ENCODE measurements at regions not wholly inside any gene's neighbourhood (a gene's known extent, or its start where the extent isn't known, plus 50 kb on each side); places are given as distances from the start of the nearest gene placed in this dataset.
A peak's percentile ranks its signal among the peaks of the same experiment; 100 is the strongest.

DNA sequence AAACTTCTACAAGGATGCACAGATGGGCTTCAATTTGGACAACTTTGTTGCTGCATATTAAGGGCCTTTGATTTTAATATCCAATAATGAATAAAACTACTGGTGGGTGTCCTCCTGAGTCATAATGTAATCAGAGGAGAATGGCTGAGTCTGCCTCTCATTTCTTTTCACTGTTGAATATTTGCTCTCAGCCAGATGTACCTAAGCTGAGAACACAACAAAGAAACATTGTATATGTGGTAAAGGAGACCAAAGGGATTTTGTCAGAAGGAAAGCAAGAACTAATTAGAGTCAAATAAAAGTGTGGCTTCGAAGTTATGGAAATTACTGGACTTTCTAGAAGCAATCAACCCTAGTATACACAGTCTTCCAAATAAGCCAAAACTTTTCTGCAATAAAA, 131.0 kb upstream of the BET1 start:
- no peak for ATAC-seq
- 0 out of 2 replicates have a peak, but pooled peaks cover 4% of the 10 kb centered on the region for H3K9me2 ChIP-seq (ENCODE audit: insufficient read depth)
- peaks cover 2% of the 10 kb centered on the region for H3K27me3 Mint-ChIP-seq (ENCODE audit: insufficient read depth, low read depth, poor library complexity)
- no peak overlapping the region for H2AFZ ChIP-seq
- H3K4me3 Mint-ChIP-seq = no peak overlapping the region
- no peaks in the 10 kb centered on the region for H3K36me3 ChIP-seq (ENCODE audit: insufficient read depth)
- peaks cover 4% of the 10 kb centered on the region; the same call in 1 of the 2 replicates for H3K4me1 ChIP-seq (ENCODE audit: insufficient read depth)
- no peak overlapping the region for H3K4me2 ChIP-seq
- peaks cover 6% of the 10 kb centered on the region; the same call in 2 of the 3 replicates for H3K4me1 Mint-ChIP-seq
- H3F3A ChIP-seq (replicated peaks; ENCODE audit: low read depth) = no peaks in the 10 kb centered on the region
- TF ChIP-seq, protein P1, sequence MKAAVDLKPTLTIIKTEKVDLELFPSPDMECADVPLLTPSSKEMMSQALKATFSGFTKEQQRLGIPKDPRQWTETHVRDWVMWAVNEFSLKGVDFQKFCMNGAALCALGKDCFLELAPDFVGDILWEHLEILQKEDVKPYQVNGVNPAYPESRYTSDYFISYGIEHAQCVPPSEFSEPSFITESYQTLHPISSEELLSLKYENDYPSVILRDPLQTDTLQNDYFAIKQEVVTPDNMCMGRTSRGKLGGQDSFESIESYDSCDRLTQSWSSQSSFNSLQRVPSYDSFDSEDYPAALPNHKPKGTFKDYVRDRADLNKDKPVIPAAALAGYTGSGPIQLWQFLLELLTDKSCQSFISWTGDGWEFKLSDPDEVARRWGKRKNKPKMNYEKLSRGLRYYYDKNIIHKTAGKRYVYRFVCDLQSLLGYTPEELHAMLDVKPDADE (IDR thresholded peaks at IDR 0.05) = no peak
- TF ChIP-seq POLR2AphosphoS5 (IDR thresholded peaks at IDR 0.05; ENCODE audit: low read depth) (no peak), ZNF331 (CRISPR knock-in tag; IDR thresholded peaks at IDR 0.05; ENCODE audit: low read depth) (no peak), STAT1 (IDR thresholded peaks at IDR 0.05; ENCODE audit: unreplicated experiment) (no peak), CREB1 (CRISPR knock-in tag; IDR thresholded peaks at IDR 0.05; ENCODE audit: low read depth) (no peak), EZH2phosphoT487 (IDR thresholded peaks at IDR 0.05; ENCODE audit: unreplicated experiment) (no peak), ZNF114 (CRISPR knock-in tag; IDR thresholded peaks at IDR 0.05) (no peak)
- TF ChIP-seq, protein P2, sequence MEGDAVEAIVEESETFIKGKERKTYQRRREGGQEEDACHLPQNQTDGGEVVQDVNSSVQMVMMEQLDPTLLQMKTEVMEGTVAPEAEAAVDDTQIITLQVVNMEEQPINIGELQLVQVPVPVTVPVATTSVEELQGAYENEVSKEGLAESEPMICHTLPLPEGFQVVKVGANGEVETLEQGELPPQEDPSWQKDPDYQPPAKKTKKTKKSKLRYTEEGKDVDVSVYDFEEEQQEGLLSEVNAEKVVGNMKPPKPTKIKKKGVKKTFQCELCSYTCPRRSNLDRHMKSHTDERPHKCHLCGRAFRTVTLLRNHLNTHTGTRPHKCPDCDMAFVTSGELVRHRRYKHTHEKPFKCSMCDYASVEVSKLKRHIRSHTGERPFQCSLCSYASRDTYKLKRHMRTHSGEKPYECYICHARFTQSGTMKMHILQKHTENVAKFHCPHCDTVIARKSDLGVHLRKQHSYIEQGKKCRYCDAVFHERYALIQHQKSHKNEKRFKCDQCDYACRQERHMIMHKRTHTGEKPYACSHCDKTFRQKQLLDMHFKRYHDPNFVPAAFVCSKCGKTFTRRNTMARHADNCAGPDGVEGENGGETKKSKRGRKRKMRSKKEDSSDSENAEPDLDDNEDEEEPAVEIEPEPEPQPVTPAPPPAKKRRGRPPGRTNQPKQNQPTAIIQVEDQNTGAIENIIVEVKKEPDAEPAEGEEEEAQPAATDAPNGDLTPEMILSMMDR (conservative IDR thresholded peaks at IDR 0.05; ENCODE audit: low read depth in 2 of 2) = no peak
- H3K79me2 ChIP-seq (replicated peaks; ENCODE audit: insufficient read depth) = no peaks in the 10 kb centered on the region
- H3K9me3 Mint-ChIP-seq = no peaks in the 10 kb centered on the region
- no peak for DNase-seq (ENCODE audit: low spot score)
- no peaks in the 10 kb centered on the region for H3K36me3 Mint-ChIP-seq (ENCODE audit: low read depth)
- H4K20me1 ChIP-seq (replicated peaks; ENCODE audit: insufficient read depth) = no peaks in the 10 kb centered on the region
- no peak overlapping the region for H3K27ac ChIP-seq (ENCODE audit: low read depth)
- H3K27ac Mint-ChIP-seq = no peak overlapping the region
- H3K27me3 ChIP-seq (ENCODE audit: insufficient read depth) = no peaks in the 10 kb centered on the region
- no peak overlapping the region for H3K4me3 ChIP-seq

DNA sequence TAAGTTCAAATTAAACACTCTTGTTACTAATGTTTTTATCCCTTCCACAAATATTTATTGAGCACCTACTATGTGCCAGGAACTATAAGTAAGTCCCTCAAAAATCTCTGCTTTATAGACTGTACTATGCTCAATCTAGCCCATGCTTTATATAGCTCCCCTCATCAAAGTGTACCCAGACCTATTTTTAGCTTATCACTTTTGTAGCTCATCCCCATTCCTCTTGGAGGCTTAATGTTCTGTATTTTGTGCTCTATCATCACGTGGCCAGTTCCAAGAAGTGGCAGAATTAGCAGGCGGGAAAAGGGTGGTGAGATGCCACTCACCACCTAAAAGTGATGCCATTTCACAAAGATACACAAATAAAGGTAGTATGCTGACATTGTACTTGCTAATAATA, 138.1 kb upstream of the BET1 start:
- TF ChIP-seq STAT1 (IDR thresholded peaks at IDR 0.05; ENCODE audit: unreplicated experiment) = no peak
- TF ChIP-seq EZH2phosphoT487 (IDR thresholded peaks at IDR 0.05; ENCODE audit: unreplicated experiment) = no peak
- TF ChIP-seq ZNF114 (CRISPR knock-in tag; IDR thresholded peaks at IDR 0.05) = no peak
- TF ChIP-seq, protein P2 (conservative IDR thresholded peaks at IDR 0.05; ENCODE audit: low read depth in 2 of 2) = no peak
- no peak for TF ChIP-seq CREB1 (CRISPR knock-in tag; IDR thresholded peaks at IDR 0.05; ENCODE audit: low read depth)
- TF ChIP-seq ZNF331 (CRISPR knock-in tag; IDR thresholded peaks at IDR 0.05; ENCODE audit: low read depth) = no peak
- TF ChIP-seq, protein P1 (IDR thresholded peaks at IDR 0.05) = no peak
- no peak for TF ChIP-seq POLR2AphosphoS5 (IDR thresholded peaks at IDR 0.05; ENCODE audit: low read depth)
- no peak for TF ChIP-seq JUNB (IDR thresholded peaks at IDR 0.05; ENCODE audit: unreplicated experiment)
- TF ChIP-seq, protein P3, sequence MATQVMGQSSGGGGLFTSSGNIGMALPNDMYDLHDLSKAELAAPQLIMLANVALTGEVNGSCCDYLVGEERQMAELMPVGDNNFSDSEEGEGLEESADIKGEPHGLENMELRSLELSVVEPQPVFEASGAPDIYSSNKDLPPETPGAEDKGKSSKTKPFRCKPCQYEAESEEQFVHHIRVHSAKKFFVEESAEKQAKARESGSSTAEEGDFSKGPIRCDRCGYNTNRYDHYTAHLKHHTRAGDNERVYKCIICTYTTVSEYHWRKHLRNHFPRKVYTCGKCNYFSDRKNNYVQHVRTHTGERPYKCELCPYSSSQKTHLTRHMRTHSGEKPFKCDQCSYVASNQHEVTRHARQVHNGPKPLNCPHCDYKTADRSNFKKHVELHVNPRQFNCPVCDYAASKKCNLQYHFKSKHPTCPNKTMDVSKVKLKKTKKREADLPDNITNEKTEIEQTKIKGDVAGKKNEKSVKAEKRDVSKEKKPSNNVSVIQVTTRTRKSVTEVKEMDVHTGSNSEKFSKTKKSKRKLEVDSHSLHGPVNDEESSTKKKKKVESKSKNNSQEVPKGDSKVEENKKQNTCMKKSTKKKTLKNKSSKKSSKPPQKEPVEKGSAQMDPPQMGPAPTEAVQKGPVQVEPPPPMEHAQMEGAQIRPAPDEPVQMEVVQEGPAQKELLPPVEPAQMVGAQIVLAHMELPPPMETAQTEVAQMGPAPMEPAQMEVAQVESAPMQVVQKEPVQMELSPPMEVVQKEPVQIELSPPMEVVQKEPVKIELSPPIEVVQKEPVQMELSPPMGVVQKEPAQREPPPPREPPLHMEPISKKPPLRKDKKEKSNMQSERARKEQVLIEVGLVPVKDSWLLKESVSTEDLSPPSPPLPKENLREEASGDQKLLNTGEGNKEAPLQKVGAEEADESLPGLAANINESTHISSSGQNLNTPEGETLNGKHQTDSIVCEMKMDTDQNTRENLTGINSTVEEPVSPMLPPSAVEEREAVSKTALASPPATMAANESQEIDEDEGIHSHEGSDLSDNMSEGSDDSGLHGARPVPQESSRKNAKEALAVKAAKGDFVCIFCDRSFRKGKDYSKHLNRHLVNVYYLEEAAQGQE (IDR thresholded peaks at IDR 0.05; ENCODE audit: unreplicated experiment) = no peak
- DNase-seq (ENCODE audit: low spot score) (no peak), ATAC-seq (no peak)
- 0 out of 2 replicates have a peak, but pooled peaks cover 4% of the 10 kb centered on the region for H3K9me2 ChIP-seq (ENCODE audit: insufficient read depth)
- H3K4me1 ChIP-seq (ENCODE audit: insufficient read depth) = peaks cover 9% of the 10 kb centered on the region; the same call in 1 of the 2 replicates
- Mint-ChIP-seq H3K27me3 (ENCODE audit: insufficient read depth, low read depth, poor library complexity) (peaks cover 2% of the 10 kb centered on the region), H3K9me3 (no peaks in the 10 kb centered on the region), H3K27ac (no peak overlapping the region), H3K4me1 (peaks cover 3% of the 10 kb centered on the region; the same call in 2 of the 3 replicates), H3K36me3 (ENCODE audit: low read depth) (no peaks in the 10 kb centered on the region), H3K4me3 (no peak overlapping the region)
- H3K27ac ChIP-seq (ENCODE audit: low read depth) = no peak overlapping the region
- H3K4me2 ChIP-seq = no peak overlapping the region
- no peaks in the 10 kb centered on the region for H3K79me2 ChIP-seq (replicated peaks; ENCODE audit: insufficient read depth)
- H3K27me3 ChIP-seq (ENCODE audit: insufficient read depth) = no peaks in the 10 kb centered on the region
- H3K4me3 ChIP-seq = no peak overlapping the region
- H2AFZ ChIP-seq = peak overlapping the region; percentile 3; the same call in 1 of the 2 replicates
- H4K20me1 ChIP-seq (replicated peaks; ENCODE audit: insufficient read depth) = no peaks in the 10 kb centered on the region
- no peaks in the 10 kb centered on the region for H3K36me3 ChIP-seq (ENCODE audit: insufficient read depth)
- H3F3A ChIP-seq (replicated peaks; ENCODE audit: low read depth) = no peaks in the 10 kb centered on the region
